Astrocyte (in vitro differentiated cells and primary cell): ENCODE measurements at regions not wholly inside any gene's neighbourhood (a gene's known extent, or its start where the extent isn't known, plus 50 kb on each side); places are given as distances from the start of the nearest gene placed in this dataset.

Source experiments
- CTCF ChIP-seq: IDR thresholded peaks from 2 replicates; pipeline ENCODE4 v1.5.1; 2011; ENCODE audit warnings: low read depth, mild to moderate bottlenecking, inconsistent platforms, low read length, moderate library complexity; ENCODE audit not compliant: insufficient read depth
- EZH2 ChIP-seq: IDR thresholded peaks from 2 replicates; pipeline ENCODE4 v1.6.1; 2012; ENCODE audit warnings: mild to moderate bottlenecking, low read length, inconsistent platforms; ENCODE audit not compliant: insufficient read depth

GRCh38 chr3:159795681-159796175 lies 192.9 kb upstream of the IL12A start:
- TF ChIP-seq CTCF (no peak), EZH2 (no peak)
